Skeletal muscle cell (primary cell): ENCODE measurements at regions not wholly inside any gene's neighbourhood (a gene's known extent, or its start where the extent isn't known, plus 50 kb on each side); places are given as distances from the start of the nearest gene placed in this dataset.
"Not testable (repeated sequence)": the region's sequence is repeated elsewhere in the genome, so short reads cannot be mapped to it uniquely, and the experiment has no call there.

Experiments used
- DNase-seq: peaks from one replicate; pipeline ENCODE4 v3.0.0-alpha.2; 2010; ENCODE audit warnings: low read depth
- H3K4me3 ChIP-seq: 2 replicates; pipeline ENCODE4 v1.5.1; 2011; ENCODE audit warnings: low read depth, mild to moderate bottlenecking, control low read depth, low read length, moderate library complexity

GRCh38 chr20:50446351-50447101, 63.7 kb upstream of the PTPN1 start:
- no peak overlapping the region for H3K4me3 ChIP-seq
- DNase-seq, result no peak

GRCh38 chr20:50447102-50447804, 62.9 kb upstream of the PTPN1 start:
- H3K4me3 ChIP-seq, result no peak overlapping the region
- no peak for DNase-seq

GRCh38 chr20:50447817-50448216, 62.4 kb upstream of the PTPN1 start:
- no peak overlapping the region for H3K4me3 ChIP-seq
- no peak for DNase-seq

- DNase-seq, H3K4me3 ChIP-seq: not testable (repeated sequence)
These were observed 61.4 kb upstream of the PTPN1 start for GRCh38 chr20:50448625-50449403.

GRCh38 chr20:50449738-50450492, 60.3 kb upstream of the PTPN1 start:
- no peak overlapping the region for H3K4me3 ChIP-seq
- no peak for DNase-seq

- no peak overlapping the region for H3K4me3 ChIP-seq
- no peak for DNase-seq
These were observed 59.7 kb upstream of the PTPN1 start for GRCh38 chr20:50450493-50450826.

- H3K4me3 ChIP-seq, result no peak overlapping the region
- peak; percentile 65 for DNase-seq
These were observed 59.1 kb upstream of the PTPN1 start for GRCh38 chr20:50450881-50451752.

GRCh38 chr20:50451792-50452425, 58.3 kb upstream of the PTPN1 start:
- DNase-seq, H3K4me3 ChIP-seq: not testable (repeated sequence)

GRCh38 chr20:50453533-50454244, 56.5 kb upstream of the PTPN1 start:
- no peak for DNase-seq
- H3K4me3 ChIP-seq, result no peak overlapping the region

- not testable (repeated sequence) for H3K4me3 ChIP-seq, DNase-seq
These were observed 54.9 kb upstream of the PTPN1 start for GRCh38 chr20:50455245-50455644.

GRCh38 chr20:50455656-50456451, 54.3 kb upstream of the PTPN1 start:
- DNase-seq, result no peak
- no peak overlapping the region for H3K4me3 ChIP-seq

- no peak overlapping the region for H3K4me3 ChIP-seq
- DNase-seq, result no peak
These were observed 53.5 kb upstream of the PTPN1 start for GRCh38 chr20:50456452-50457324.

- H3K4me3 ChIP-seq, result no peak overlapping the region
- no peak for DNase-seq
These were observed 50.9 kb upstream of the PTPN1 start for GRCh38 chr20:50459124-50459918.

GRCh38 chr20:50460115-50460607, 50.0 kb upstream of the PTPN1 start:
- H3K4me3 ChIP-seq, result no peak overlapping the region
- DNase-seq, result no peak
